ENCODE measurements at regions not wholly inside any gene's neighbourhood (a gene's known extent, or its start where the extent isn't known, plus 50 kb on each side); places are given as distances from the start of the nearest gene placed in this dataset.

DNA sequence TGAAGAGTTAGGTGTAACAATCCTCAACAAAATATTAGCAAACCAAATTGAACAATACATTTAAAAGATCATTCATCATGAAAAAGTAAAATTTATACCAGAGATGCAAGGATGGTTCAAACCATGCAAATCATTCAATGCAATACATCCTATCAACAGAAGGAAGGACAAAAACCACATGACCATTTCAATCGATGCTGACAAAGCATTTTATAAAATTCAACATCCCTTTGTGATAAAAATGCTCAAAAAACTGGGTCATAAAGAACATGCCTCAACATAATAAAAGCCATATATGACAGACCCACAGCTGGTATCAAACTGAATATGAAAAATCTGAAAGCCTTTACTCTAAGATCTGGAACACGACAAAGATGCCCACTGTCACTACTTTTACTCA, 490.3 kb upstream of the IRAK1BP1 start (continued):
- no peak for TF ChIP-seq SRF (IDR thresholded peaks at IDR 0.05; ENCODE audit: low read depth)
- TF ChIP-seq, protein P1, sequence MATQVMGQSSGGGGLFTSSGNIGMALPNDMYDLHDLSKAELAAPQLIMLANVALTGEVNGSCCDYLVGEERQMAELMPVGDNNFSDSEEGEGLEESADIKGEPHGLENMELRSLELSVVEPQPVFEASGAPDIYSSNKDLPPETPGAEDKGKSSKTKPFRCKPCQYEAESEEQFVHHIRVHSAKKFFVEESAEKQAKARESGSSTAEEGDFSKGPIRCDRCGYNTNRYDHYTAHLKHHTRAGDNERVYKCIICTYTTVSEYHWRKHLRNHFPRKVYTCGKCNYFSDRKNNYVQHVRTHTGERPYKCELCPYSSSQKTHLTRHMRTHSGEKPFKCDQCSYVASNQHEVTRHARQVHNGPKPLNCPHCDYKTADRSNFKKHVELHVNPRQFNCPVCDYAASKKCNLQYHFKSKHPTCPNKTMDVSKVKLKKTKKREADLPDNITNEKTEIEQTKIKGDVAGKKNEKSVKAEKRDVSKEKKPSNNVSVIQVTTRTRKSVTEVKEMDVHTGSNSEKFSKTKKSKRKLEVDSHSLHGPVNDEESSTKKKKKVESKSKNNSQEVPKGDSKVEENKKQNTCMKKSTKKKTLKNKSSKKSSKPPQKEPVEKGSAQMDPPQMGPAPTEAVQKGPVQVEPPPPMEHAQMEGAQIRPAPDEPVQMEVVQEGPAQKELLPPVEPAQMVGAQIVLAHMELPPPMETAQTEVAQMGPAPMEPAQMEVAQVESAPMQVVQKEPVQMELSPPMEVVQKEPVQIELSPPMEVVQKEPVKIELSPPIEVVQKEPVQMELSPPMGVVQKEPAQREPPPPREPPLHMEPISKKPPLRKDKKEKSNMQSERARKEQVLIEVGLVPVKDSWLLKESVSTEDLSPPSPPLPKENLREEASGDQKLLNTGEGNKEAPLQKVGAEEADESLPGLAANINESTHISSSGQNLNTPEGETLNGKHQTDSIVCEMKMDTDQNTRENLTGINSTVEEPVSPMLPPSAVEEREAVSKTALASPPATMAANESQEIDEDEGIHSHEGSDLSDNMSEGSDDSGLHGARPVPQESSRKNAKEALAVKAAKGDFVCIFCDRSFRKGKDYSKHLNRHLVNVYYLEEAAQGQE (IDR thresholded peaks at IDR 0.05; ENCODE audit: low read depth): no peak
- TF ChIP-seq FOSL1 (IDR thresholded peaks at IDR 0.05; ENCODE audit: low read depth): no peak
- no peak for TF ChIP-seq SP1 (IDR thresholded peaks at IDR 0.05; ENCODE audit: low read depth)
- TF ChIP-seq ELF1 (IDR thresholded peaks at IDR 0.05; ENCODE audit: borderline replicate concordance, low read depth): no peak

GRCh38 chr6:78379982-78380381, 487.4 kb upstream of the IRAK1BP1 start:
- Histone ChIP-seq H3K27me3 (ENCODE audit: insufficient read depth, low read length) (no peaks in the 10 kb centered on the region), H3K36me3 (ENCODE audit: control insufficient read depth in 1 of 2, insufficient read depth in 2 of 2, low read length in 2 of 2) (no peaks in the 10 kb centered on the region), H2AFZ (ENCODE audit: low read depth, low read length, poor library complexity, severe bottlenecking) (no peak overlapping the region), H3K27ac (ENCODE audit: low read depth, low read length) (no peak overlapping the region), H3K4me3 (replicated peaks in 1 of 2; ENCODE audit: low read depth in 1 of 2, low read length in 2 of 2) (no peak overlapping the region), H3K9me2 (ENCODE audit: insufficient read depth) (no peaks in the 10 kb centered on the region), H3K9me3 (ENCODE audit: control insufficient read depth in 1 of 2, insufficient read depth in 1 of 2, low read depth in 1 of 2, low read length in 2 of 2) (no peaks in the 10 kb centered on the region), H3K4me2 (ENCODE audit: low read length) (no peak overlapping the region), H4K20me1 (ENCODE audit: insufficient read depth) (no peaks in the 10 kb centered on the region), H3K79me2 (ENCODE audit: insufficient read depth, low read length) (no peaks in the 10 kb centered on the region), H3K9ac (ENCODE audit: low read length) (no peak overlapping the region), H3K4me1 (ENCODE audit: control insufficient read depth in 1 of 2, insufficient read depth in 2 of 2, low read length in 2 of 2) (no peaks in the 10 kb centered on the region)
- ChIA-PET POLR2A (no interaction called here), CTCF (no interaction called here), RAD21 (ENCODE audit: low non-redundant PET in 1 of 2, low total read pairs in 2 of 2, uncharacterized antibody in 2 of 2, unreplicated experiment in 2 of 2) (no interaction called here)
- no peak for ATAC-seq
- TF ChIP-seq FOSL1 (IDR thresholded peaks at IDR 0.05; ENCODE audit: low read depth) (no peak), MAX (IDR thresholded peaks at IDR 0.05) (no peak)
- TF ChIP-seq, protein P2, sequence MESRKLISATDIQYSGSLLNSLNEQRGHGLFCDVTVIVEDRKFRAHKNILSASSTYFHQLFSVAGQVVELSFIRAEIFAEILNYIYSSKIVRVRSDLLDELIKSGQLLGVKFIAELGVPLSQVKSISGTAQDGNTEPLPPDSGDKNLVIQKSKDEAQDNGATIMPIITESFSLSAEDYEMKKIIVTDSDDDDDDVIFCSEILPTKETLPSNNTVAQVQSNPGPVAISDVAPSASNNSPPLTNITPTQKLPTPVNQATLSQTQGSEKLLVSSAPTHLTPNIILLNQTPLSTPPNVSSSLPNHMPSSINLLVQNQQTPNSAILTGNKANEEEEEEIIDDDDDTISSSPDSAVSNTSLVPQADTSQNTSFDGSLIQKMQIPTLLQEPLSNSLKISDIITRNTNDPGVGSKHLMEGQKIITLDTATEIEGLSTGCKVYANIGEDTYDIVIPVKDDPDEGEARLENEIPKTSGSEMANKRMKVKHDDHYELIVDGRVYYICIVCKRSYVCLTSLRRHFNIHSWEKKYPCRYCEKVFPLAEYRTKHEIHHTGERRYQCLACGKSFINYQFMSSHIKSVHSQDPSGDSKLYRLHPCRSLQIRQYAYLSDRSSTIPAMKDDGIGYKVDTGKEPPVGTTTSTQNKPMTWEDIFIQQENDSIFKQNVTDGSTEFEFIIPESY (IDR thresholded peaks at IDR 0.05; ENCODE audit: extremely low read depth, insufficient replicate concordance, low read length): no peak
- BruUV-seq (replicated peaks): no TSS peak
- no peak for DNase-seq (ENCODE audit: low read depth, low spot score)
- intact Hi-C loops (cut with micrococcal nuclease): no loop called here
